GM23248 (cell line): ENCODE measurements at regions not wholly inside any gene's neighbourhood (a gene's known extent, or its start where the extent isn't known, plus 50 kb on each side); places are given as distances from the start of the nearest gene placed in this dataset. TPM values are rescaled to one million over a fixed set of nuclear protein-coding genes. Genes with fewer than 3 reads are reported as not detected.

Experiments used
- DNase-seq: peaks from one replicate; pipeline ENCODE4 v3.0.0-alpha.2; 2015
- H2AFZ ChIP-seq: fragments of 200-600 bp; sonication (generic); 2 replicates; pipeline ENCODE4 v1.6.1; 2016; ENCODE audit warnings: antibody characterized with exemption
- H3F3A ChIP-seq: fragments of 200-600 bp; sonication (generic); 2 replicates; pipeline ENCODE4 v1.6.1; 2016; ENCODE audit warnings: mild to moderate bottlenecking, antibody characterized with exemption, mixed run types; ENCODE audit not compliant: insufficient read depth
- H3K27ac ChIP-seq: fragments of 200-600 bp; sonication (generic); 2 replicates; pipeline ENCODE4 v1.5.1; 2016; ENCODE audit warnings: mild to moderate bottlenecking
- H3K27me3 ChIP-seq: fragments of 200-600 bp; sonication (generic); replicated peaks from 2 replicates; pipeline ENCODE4 v1.6.1; 2016; ENCODE audit warnings: mild to moderate bottlenecking; ENCODE audit not compliant: insufficient read depth
- H3K36me3 ChIP-seq: fragments of 200-600 bp; sonication (generic); 2 replicates; pipeline ENCODE4 v1.6.1; 2016; ENCODE audit warnings: low read depth, mild to moderate bottlenecking
- H3K4me1 ChIP-seq: fragments of 200-600 bp; sonication (generic); 2 replicates; pipeline ENCODE4 v1.6.1; 2016; ENCODE audit warnings: mild to moderate bottlenecking; ENCODE audit not compliant: insufficient read depth
- H3K4me2 ChIP-seq: fragments of 200-600 bp; sonication (generic); one replicate; pipeline ENCODE4 v1.6.1; 2016; ENCODE audit warnings: mild to moderate bottlenecking; ENCODE audit not compliant: unreplicated experiment
- H3K4me3 ChIP-seq: fragments of 200-600 bp; sonication (generic); 2 replicates; pipeline ENCODE4 v1.5.1; 2016; ENCODE audit warnings: mild to moderate bottlenecking
- H3K79me2 ChIP-seq: fragments of 200-600 bp; sonication (generic); 2 replicates; pipeline ENCODE4 v1.6.1; 2016; ENCODE audit warnings: mild to moderate bottlenecking; ENCODE audit not compliant: insufficient read depth
- H3K9ac ChIP-seq: fragments of 200-600 bp; sonication (generic); 2 replicates; pipeline ENCODE4 v1.6.1; 2016; ENCODE audit warnings: mild to moderate bottlenecking
- H3K9me2 ChIP-seq: fragments of 200-600 bp; sonication (generic); 2 replicates; pipeline ENCODE4 v1.6.1; 2016; ENCODE audit warnings: mixed run types, mild to moderate bottlenecking, moderate library complexity; ENCODE audit not compliant: insufficient read depth
- H3K9me3 ChIP-seq: fragments of 200-600 bp; sonication (generic); one replicate; pipeline ENCODE4 v1.6.1; 2017; ENCODE audit warnings: low read depth
- H4K20me1 ChIP-seq: fragments of 200-600 bp; sonication (generic); 2 replicates; pipeline ENCODE4 v1.6.0; 2016; ENCODE audit not compliant: insufficient read depth
- EZH2 ChIP-seq: fragments of 200-600 bp; sonication (generic); IDR thresholded peaks from 2 replicates; pipeline ENCODE4 v1.6.1; 2018; ENCODE audit warnings: antibody characterized with exemption, mild to moderate bottlenecking; ENCODE audit not compliant: insufficient read depth, poor library complexity, severe bottlenecking
- EZH2phosphoT487 ChIP-seq: fragments of 200-600 bp; sonication (generic); IDR thresholded peaks from 2 replicates; pipeline ENCODE4 v1.6.1; 2018; ENCODE audit warnings: antibody characterized with exemption, moderate library complexity, mild to moderate bottlenecking, low read depth; ENCODE audit not compliant: insufficient read depth
- WGBS, 2 experiments: methylation state at CpG; one replicate each; pipeline ENCODE4 v1.1.6; 2015 to 2017; ENCODE audit warnings: low lambda C conversion rate in 2 of 2, low coverage in 1 of 2; ENCODE audit errors: missing lambda C conversion rate in 2 of 2; 5-methylcytosine and 5-hydroxymethylcytosine counted together
- in situ Hi-C: fragments of 300-500 bp; cut with MboI; formaldehyde crosslinking; loops from 2 replicates; pipeline ENCODE4 v1.15.0; 2020
- small RNA-seq: library from RNA; depleted of rRNA; stranded (forward); fragments of <200 nt; gene quantifications from one replicate; pipeline ENCODE3, GENCODE V24; 2014; ENCODE audit warnings: low read depth, low replicate concordance

GRCh38 chr20:24040896-24041459 is 52.4 kb upstream of the GGTLC1 start:
- H3K79me2 ChIP-seq, result no peaks in the 10 kb centered on the region
- H3K4me2 ChIP-seq, result no peak overlapping the region
- no peak overlapping the region for H3K4me3 ChIP-seq
- H4K20me1 ChIP-seq, result no peaks in the 10 kb centered on the region
- in situ Hi-C loops, result no loop called here
- no peak overlapping the region for H3K27ac ChIP-seq
- no peaks in the 10 kb centered on the region for H3K9me2 ChIP-seq
- H3K36me3 ChIP-seq, result no peaks in the 10 kb centered on the region
- TF ChIP-seq EZH2 (no peak), EZH2phosphoT487 (no peak)
- DNase-seq, result no peak
- WGBS, 2 experiments, result 13 to 23% methylated on average over 1 of the region's 1 CpG
- no peaks in the 10 kb centered on the region for H3K27me3 ChIP-seq
- no peaks in the 10 kb centered on the region for H3K4me1 ChIP-seq
- H3F3A ChIP-seq, result no peaks in the 10 kb centered on the region
- H2AFZ ChIP-seq, result no peak overlapping the region
- H3K9me3 ChIP-seq, result no peaks in the 10 kb centered on the region
- no peak overlapping the region for H3K9ac ChIP-seq

- TF ChIP-seq EZH2phosphoT487 (no peak), EZH2 (no peak)
Observed at GRCh38 chr20:24039196-24039595, 50.6 kb upstream of the GGTLC1 start.

More at GRCh38 chr20:24039196-24039595, 50.6 kb upstream of the GGTLC1 start:
- Histone ChIP-seq H3K4me1 (no peaks in the 10 kb centered on the region), H3K4me2 (no peak overlapping the region), H3K9ac (no peak overlapping the region), H2AFZ (no peak overlapping the region), H3K9me3 (no peaks in the 10 kb centered on the region), H3K79me2 (no peaks in the 10 kb centered on the region), H3K36me3 (no peaks in the 10 kb centered on the region), H3F3A (no peaks in the 10 kb centered on the region), H3K9me2 (no peaks in the 10 kb centered on the region), H4K20me1 (no peaks in the 10 kb centered on the region), H3K27ac (no peak overlapping the region), H3K4me3 (no peak overlapping the region), H3K27me3 (no peaks in the 10 kb centered on the region)
- WGBS, 2 experiments, result 4 to 12% methylated on average over 3 of the region's 3 CpGs
- DNase-seq, result no peak
- in situ Hi-C loops, result no loop called here

Small RNAs in the stretch of these regions (small RNA-seq; reads per million reads assigned to genes)
- not detected for gene RNU1-23P
